Tibial artery (tissue), 4 donors: ENCODE measurements at regions not wholly inside any gene's neighbourhood (a gene's known extent, or its start where the extent isn't known, plus 50 kb on each side); places are given as distances from the start of the nearest gene placed in this dataset.
"Not testable (repeated sequence)": the region's sequence is repeated elsewhere in the genome, so short reads cannot be mapped to it uniquely, and the experiment has no call there.

Experiments used
- DNase-seq, 2 donors: peaks; one replicate each; pipeline ENCODE4 v3.0.0-alpha.2; 2019
- H3K27ac ChIP-seq, 2 donors: fragments of 200-600 bp; sonication (generic) in 1 of 2; 1 replicate in 1 of 2; 2 replicates in 1 of 2; pipeline ENCODE4 v1.5.1; 2018 to 2019; ENCODE audit warnings: mild to moderate bottlenecking in 1 of 2
- H3K27me3 ChIP-seq, 2 donors: fragments of 200-600 bp; sonication (generic) in 1 of 2; one replicate each; pipeline versions ENCODE4 v1.5.1 to v1.6.0; 2016 to 2019
- H3K36me3 ChIP-seq, 3 donors: fragments of 200-600 bp; sonication (generic) in 2 of 3; one replicate each; pipeline ENCODE4 v1.5.1; 2016 to 2019; ENCODE audit warnings: mild to moderate bottlenecking in 2 of 3
- H3K4me1 ChIP-seq, 4 donors: fragments of 200-600 bp; sonication (generic) in 2 of 4; 1 replicate in 3 of 4; 2 replicates in 1 of 4; pipeline ENCODE4 v1.5.1; 2016 to 2019
- H3K4me3 ChIP-seq, 2 donors: fragments of 200-600 bp; sonication (generic) in 1 of 2; 1 replicate in 1 of 2; 2 replicates in 1 of 2; pipeline ENCODE4 v1.5.1; 2018 to 2019; ENCODE audit warnings: mild to moderate bottlenecking in 2 of 2
- H3K9me3 ChIP-seq, 3 donors: fragments of 200-600 bp; sonication (generic) in 1 of 3; one replicate each; pipeline ENCODE4 v1.5.1; 2016 to 2019
- intact Hi-C: fragments of 100-400 bp; cut with DNase I; formaldehyde crosslinking; loops from one replicate; pipeline ENCODE4 v1.15.0; 2023; ENCODE audit warnings: low total_unique reads
- TF ChIP-seq, protein P1 (sequence below), 2 experiments: fragments of 200-600 bp in 1 of 2; fragments of 450-650 bp in 1 of 2; IDR thresholded peaks; one replicate each; pipeline ENCODE4 v1.5.1; 2017 to 2019; ENCODE audit warnings: antibody characterized with exemption in 2 of 2, mild to moderate bottlenecking in 1 of 2, moderate library complexity in 1 of 2

DNA sequence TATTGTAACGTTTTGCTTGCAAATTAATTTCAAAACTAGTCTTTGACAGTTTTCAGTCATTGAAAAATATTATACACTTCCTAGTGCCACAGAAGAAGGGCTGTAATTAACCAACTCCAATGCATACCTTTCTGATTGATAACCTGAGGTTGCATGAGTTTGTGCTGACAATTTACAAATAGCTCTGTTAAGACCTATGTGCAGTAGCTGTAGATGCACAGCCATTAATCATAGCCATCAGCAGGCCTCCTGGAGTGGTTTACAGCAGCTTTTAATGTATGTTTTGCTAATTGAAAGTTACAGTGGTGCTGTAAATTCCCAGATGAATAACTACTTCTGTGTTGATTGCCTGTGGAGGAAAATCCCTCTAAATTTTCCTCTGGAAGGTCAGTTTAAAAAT, 758.1 kb downstream of the SH3BGRL start:
- intact Hi-C loops = no loop called here
- no peak for DNase-seq

DNA sequence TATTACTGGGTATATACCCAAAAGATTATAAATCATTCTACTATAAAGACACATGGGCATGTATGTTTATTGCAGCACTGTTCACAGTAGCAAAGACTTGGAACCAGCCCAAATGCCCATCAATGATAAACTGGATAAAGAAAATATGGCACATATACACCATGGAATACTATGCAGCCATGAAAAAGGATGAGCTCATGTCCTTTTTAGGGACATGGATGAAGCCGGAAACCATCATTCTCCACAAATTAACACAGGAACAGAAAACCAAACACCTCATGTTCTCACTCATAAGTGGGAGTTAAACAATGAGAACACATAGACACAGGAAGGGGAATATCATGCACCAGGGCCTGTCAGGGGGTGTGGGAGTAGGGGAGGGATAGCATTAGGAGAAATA, 772.5 kb downstream of the SH3BGRL start:
- H3K9me3 ChIP-seq, H3K4me1 ChIP-seq, H3K36me3 ChIP-seq, H3K27ac ChIP-seq, H3K27me3 ChIP-seq, intact Hi-C loops, H3K4me3 ChIP-seq, DNase-seq: not testable (repeated sequence)

More for the DNA sequence above, 758.1 kb downstream of the SH3BGRL start:
- no peak overlapping the region for H3K4me3 ChIP-seq
- no peaks in the 10 kb centered on the region for H3K27me3 ChIP-seq
- no peaks in the 10 kb centered on the region for H3K36me3 ChIP-seq
- TF ChIP-seq, protein P1, sequence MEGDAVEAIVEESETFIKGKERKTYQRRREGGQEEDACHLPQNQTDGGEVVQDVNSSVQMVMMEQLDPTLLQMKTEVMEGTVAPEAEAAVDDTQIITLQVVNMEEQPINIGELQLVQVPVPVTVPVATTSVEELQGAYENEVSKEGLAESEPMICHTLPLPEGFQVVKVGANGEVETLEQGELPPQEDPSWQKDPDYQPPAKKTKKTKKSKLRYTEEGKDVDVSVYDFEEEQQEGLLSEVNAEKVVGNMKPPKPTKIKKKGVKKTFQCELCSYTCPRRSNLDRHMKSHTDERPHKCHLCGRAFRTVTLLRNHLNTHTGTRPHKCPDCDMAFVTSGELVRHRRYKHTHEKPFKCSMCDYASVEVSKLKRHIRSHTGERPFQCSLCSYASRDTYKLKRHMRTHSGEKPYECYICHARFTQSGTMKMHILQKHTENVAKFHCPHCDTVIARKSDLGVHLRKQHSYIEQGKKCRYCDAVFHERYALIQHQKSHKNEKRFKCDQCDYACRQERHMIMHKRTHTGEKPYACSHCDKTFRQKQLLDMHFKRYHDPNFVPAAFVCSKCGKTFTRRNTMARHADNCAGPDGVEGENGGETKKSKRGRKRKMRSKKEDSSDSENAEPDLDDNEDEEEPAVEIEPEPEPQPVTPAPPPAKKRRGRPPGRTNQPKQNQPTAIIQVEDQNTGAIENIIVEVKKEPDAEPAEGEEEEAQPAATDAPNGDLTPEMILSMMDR (IDR thresholded peaks at IDR 0.05) = no peak
- H3K27ac ChIP-seq = no peak overlapping the region
- H3K4me1 ChIP-seq = no peaks in the 10 kb centered on the region
- no peaks in the 10 kb centered on the region for H3K9me3 ChIP-seq

DNA sequence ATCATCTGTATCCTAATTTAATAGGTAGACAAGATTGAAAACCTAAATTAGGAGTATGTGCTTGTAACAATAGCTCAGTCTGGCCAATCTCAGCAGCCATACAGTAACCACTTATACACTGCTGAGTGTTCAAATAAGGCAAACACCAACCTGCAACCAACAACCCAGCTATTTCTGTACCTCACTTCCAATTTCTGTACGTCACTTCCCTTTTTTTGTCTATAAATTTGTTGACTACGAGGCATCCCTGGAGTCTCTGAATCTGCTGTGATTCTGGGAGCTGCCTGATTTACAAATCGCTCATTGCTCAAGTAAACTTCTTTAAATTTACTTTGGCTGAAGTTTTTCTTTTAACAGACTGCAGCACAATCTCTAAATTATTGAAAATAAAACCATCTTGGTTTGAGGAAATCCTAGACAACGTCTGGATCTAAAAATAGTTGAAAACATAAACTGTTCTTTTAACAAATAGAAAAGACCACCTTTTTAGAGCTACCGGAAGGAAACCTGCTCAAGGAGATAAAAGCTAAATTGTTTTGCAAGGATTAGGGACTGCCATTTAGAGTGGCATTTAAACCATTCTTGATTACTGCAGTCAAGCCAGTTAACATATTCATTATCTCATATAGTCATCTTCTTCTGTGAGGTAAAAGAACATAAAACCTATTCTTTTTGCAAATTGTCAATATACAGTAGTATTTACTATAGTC, 778.1 kb downstream of the SH3BGRL start:
- Histone ChIP-seq H3K36me3 (no peaks in the 10 kb centered on the region), H3K27ac (no peak overlapping the region), H3K9me3 (no peaks in the 10 kb centered on the region), H3K4me1 (no peaks in the 10 kb centered on the region), H3K4me3 (no peak overlapping the region), H3K27me3 (no peaks in the 10 kb centered on the region)
- TF ChIP-seq, protein P1 (IDR thresholded peaks at IDR 0.05) = no peak
- DNase-seq = no peak
- intact Hi-C loops = no loop called here

DNA sequence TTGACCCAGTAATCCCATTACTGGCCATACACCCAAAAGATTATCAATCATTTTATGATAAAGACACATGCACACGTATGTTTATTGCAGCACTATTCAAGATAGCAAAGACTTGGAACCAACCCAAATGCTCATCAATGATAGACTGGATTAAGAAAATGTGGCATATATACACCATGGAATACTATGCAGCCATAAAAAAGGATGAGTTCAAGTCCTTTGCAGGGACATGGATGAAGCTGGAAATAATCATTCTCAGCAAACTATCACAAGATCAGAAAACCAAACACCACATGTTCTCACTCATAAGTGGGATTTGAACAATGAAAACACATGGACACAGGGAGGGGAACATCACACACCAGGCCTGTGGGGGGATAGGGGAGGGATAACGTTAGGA, 785.3 kb downstream of the SH3BGRL start:
- H3K9me3 ChIP-seq, intact Hi-C loops, DNase-seq: not testable (repeated sequence)

DNA sequence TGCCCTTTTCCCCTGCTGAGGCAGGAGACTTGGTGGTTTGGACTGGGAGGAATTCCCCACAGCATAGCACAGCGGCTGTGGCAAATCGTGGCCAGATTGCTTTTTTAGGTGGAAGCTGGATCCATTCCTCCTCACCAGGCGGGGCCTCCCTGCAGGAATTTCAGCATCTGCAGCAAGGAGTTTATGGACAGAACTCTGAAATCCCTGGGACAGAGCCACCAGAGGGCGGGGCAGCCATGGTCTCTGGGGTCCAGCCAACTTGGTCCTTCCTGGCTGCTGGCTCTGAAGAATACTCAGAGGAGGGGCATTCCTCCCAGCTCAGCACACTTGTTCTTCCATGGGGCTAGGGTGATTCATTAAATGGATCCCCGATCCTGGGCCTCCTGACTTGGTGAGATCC, 794.3 kb downstream of the SH3BGRL start:
- intact Hi-C loops = no loop called here
- no peak for DNase-seq
- Histone ChIP-seq H3K27ac (no peak overlapping the region), H3K36me3 (no peaks in the 10 kb centered on the region), H3K27me3 (no peaks in the 10 kb centered on the region), H3K4me1 (no peaks in the 10 kb centered on the region), H3K4me3 (no peak overlapping the region), H3K9me3 (peaks cover 0 to 2% (median 0%) of the 10 kb centered on the region in 3 donors)
- TF ChIP-seq, protein P1 (IDR thresholded peaks at IDR 0.05) = no peak

More for the DNA sequence above, 785.3 kb downstream of the SH3BGRL start:
- not testable (repeated sequence) for H3K36me3 ChIP-seq, H3K4me3 ChIP-seq, H3K27ac ChIP-seq, H3K4me1 ChIP-seq, H3K27me3 ChIP-seq

DNA sequence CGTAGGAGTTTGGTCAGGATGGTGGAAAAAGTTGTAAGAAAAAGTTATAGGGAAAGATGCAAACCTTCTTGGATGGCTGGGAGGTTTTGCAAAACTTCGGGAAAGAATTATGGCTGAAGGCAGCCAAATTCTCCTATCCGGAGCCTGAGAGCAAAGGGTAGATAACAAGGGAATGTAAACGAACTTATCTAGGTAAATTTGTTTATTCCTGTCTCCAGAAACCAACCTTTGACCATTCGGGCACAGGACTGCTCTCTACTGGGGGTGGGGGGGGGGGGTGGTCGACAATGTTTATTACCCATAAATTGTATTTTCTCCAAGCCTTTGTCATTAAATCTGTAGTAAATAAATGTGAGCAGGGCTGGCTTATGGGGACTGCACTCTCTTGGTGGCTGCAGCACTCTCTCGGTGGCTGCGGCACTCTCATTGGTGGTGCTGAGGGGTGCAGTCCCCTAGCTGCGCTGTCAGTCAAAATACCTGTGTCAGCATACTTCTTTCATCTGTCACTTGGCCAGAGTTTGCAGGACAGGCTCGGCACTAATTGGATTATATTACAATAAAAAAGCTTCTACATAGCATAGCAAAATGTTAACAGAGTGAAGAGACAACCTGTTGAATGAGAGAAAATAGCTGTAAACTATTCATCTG, 827.8 kb downstream of the SH3BGRL start:
- no peaks in the 10 kb centered on the region for H3K36me3 ChIP-seq
- H3K27ac ChIP-seq = no peak overlapping the region
- no peaks in the 10 kb centered on the region for H3K27me3 ChIP-seq
- no peak overlapping the region for H3K4me3 ChIP-seq
- TF ChIP-seq, protein P1 (IDR thresholded peaks at IDR 0.05) = no peak
- intact Hi-C loops = no loop called here
- no peak for DNase-seq
- peaks cover 0 to 10% (median 3%) of the 10 kb centered on the region in 3 donors for H3K9me3 ChIP-seq
- H3K4me1 ChIP-seq = no peaks in the 10 kb centered on the region
